Adipocyte (in vitro differentiated cells): ENCODE measurements at regions not wholly inside any gene's neighbourhood (a gene's known extent, or its start where the extent isn't known, plus 50 kb on each side); places are given as distances from the start of the nearest gene placed in this dataset.
"Not testable (repeated sequence)": the region's sequence is repeated elsewhere in the genome, so short reads cannot be mapped to it uniquely, and the experiment has no call there.

Experiments
- DNase-seq: peaks from one replicate; pipeline ENCODE4 v3.0.0-alpha.2; 2015; ENCODE audit warnings: low read depth
- H3K27me3 ChIP-seq: replicated peaks from 2 replicates; pipeline ENCODE4 v1.7.0; 2013; ENCODE audit warnings: mild to moderate bottlenecking, low read length, moderate library complexity; ENCODE audit not compliant: control insufficient read depth, insufficient read depth
- H3K36me3 ChIP-seq: 2 replicates; pipeline ENCODE4 v1.7.0; 2013; ENCODE audit warnings: low read length, mild to moderate bottlenecking, moderate library complexity; ENCODE audit not compliant: control insufficient read depth, insufficient read depth, severe bottlenecking
- H3K4me1 ChIP-seq: 2 replicates; pipeline ENCODE4 v1.7.0; 2013; ENCODE audit warnings: mild to moderate bottlenecking, low read length, moderate library complexity; ENCODE audit not compliant: control insufficient read depth, insufficient read depth
- H3K4me3 ChIP-seq: 2 replicates; pipeline ENCODE4 v1.7.0; 2013; ENCODE audit warnings: mild to moderate bottlenecking, low read length, moderate library complexity
- H3K9ac ChIP-seq: 2 replicates; pipeline ENCODE4 v1.7.0; 2013; ENCODE audit warnings: mild to moderate bottlenecking, low read length, moderate library complexity
- H3K9me3 ChIP-seq: 2 replicates; pipeline ENCODE4 v1.7.0; 2013; ENCODE audit warnings: mild to moderate bottlenecking, low read length, moderate library complexity; ENCODE audit not compliant: control insufficient read depth

DNA sequence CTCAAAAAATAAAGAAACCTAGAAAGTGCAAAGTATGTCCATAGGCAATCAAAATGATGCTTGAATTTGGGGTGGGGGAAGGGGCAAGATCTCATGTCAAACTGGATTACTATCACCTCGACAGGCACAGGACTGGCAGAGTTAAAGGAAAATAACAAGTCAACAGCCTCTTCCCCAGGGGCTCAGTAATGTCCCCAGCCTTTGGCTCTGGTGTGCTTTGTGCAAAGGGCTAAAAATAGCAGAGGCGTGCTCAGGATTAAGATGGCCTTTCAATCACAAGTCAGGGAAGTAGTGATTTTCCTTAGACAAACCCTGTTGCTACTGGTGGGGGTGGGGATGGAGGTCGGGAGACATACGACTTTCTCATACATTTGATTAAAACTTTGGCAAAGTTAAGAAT, 63.5 kb upstream of the OLIG2 start:
- H3K27me3 ChIP-seq, result peaks cover 81% of the 10 kb centered on the region
- H3K4me3 ChIP-seq, result no peak overlapping the region
- no peaks in the 10 kb centered on the region for H3K9me3 ChIP-seq
- H3K36me3 ChIP-seq, result no peaks in the 10 kb centered on the region
- no peak overlapping the region for H3K9ac ChIP-seq
- H3K4me1 ChIP-seq, result no peaks in the 10 kb centered on the region
- DNase-seq, result no peak

DNA sequence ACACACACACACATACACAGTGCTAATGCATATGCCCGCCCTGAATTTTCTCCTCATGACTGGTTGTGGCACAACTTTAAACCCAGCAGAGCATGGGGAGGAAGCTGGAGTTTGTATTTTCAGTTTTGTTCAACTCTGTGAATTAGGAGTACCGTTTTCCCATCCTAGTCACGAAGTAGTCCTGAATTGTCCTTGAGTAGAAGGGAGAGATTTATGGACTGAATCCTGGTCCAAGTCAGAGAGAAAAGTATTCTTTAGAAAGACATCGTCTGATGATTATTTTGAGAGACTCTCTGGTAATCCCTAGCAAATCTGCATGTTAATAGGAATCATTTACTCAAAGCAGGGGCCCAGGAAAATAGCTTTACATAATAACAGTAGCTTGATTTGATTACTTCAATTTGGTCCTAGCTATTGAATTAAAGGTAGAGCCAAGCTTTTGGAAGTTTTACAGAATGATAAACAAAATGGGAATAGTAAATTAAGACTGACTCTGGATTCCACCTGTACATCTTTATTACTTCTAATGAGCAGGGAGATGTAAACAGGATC, 60.5 kb upstream of the OLIG2 start:
- DNase-seq, result no peak
- Histone ChIP-seq H3K9ac (no peak overlapping the region), H3K36me3 (no peaks in the 10 kb centered on the region), H3K9me3 (no peaks in the 10 kb centered on the region), H3K27me3 (peaks cover 55% of the 10 kb centered on the region), H3K4me1 (no peaks in the 10 kb centered on the region), H3K4me3 (no peak overlapping the region)

DNA sequence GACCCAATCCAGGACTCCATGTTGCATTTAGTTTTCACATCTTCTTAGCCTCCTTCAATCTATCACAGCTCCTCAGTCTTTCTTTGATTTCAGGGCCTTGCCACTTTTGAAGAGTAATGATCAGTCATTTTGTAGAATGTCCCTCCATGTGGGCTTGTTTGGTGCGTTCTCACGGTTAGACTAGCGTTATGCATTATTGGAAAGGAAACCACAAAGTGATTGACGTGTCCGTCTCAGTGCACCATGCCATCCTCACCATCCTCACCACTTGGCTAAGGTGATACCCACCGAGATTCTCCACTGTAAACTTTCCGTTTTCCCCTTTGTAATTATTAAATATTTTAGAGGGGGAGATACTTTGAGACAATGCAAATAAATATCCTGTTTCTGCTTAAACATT, 59.6 kb upstream of the OLIG2 start:
- H3K36me3 ChIP-seq, result no peaks in the 10 kb centered on the region
- H3K27me3 ChIP-seq, result peaks cover 46% of the 10 kb centered on the region
- DNase-seq, result no peak
- no peaks in the 10 kb centered on the region for H3K4me1 ChIP-seq
- no peak overlapping the region for H3K9ac ChIP-seq
- no peak overlapping the region for H3K4me3 ChIP-seq
- H3K9me3 ChIP-seq, result no peaks in the 10 kb centered on the region

DNA sequence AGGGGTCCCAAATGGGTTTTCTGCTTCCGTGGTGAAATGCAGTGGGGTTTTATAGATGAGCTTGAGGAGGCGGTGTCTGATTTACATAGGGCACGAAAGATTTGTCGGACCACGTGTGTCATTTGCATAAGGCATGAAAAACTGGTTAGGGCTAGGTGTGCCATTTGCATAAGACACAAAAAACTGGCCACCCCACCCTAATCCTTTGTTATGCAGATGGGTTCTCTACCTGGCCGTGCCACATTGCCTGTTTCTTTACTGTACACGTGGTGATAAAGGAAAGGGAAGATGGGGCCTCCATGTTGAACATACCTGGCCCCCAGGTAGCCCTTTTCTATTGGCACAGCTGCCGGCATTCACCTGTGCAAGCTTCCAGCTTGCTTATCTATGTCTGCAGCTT, 57.6 kb upstream of the OLIG2 start:
- H3K9ac ChIP-seq, H3K36me3 ChIP-seq, H3K4me3 ChIP-seq, H3K9me3 ChIP-seq, DNase-seq, H3K4me1 ChIP-seq: not testable (repeated sequence)
- H3K27me3 ChIP-seq, result peaks cover 29% of the 10 kb centered on the region

DNA sequence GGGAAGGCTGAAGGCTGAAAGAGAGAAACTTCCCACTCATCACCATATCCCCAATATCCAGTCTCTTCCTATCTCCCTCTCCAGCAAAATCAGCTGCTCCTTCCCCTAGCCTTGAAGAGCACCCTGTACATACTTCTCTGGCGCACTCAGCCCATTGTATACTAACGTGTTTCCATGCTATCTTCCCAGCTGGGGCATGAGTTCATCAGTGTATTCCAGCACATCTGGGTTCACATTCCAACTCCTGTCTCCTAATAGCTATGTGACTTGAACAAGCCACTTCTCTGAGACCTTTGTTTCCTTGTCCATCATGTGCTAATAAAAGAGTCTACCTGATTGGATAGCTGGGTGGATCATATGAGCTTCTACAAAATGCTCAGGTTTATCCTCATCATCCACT, 51.1 kb upstream of the OLIG2 start:
- no peak overlapping the region for H3K9ac ChIP-seq
- H3K4me1 ChIP-seq, result no peaks in the 10 kb centered on the region
- no peaks in the 10 kb centered on the region for H3K36me3 ChIP-seq
- peaks cover 52% of the 10 kb centered on the region for H3K27me3 ChIP-seq
- DNase-seq, result no peak
- H3K4me3 ChIP-seq, result no peak overlapping the region
- no peaks in the 10 kb centered on the region for H3K9me3 ChIP-seq

DNA sequence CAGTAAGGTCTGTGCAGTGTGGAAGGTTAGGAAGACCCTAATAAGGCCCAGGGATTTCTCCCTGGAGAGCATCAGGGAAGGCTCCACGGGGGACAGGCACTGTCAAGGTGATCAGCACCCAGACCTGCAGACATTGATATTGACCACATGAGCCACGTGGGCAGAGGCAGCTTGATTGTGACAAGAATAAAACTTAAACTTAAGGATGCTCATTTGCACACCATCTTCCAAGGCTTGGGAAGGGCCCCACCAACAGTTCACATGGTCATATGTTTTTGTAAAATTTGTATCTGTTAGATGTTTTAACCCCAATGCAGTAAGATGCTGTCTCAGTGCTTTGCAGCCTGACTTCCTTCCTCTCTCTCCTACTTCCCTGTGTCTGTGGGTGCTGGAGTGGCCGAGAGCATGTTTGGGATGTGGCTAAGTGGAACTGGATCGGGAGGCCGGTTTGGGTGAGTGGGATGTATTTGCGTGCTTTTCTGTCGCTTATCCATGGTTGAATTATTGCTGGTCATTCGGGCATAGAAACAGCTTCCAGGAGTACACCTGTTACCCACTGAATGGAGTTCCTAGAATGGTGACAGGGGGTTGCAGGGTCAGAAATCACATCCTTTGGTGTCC, 49.8 kb upstream of the OLIG2 start:
- H3K4me1 ChIP-seq, result no peaks in the 10 kb centered on the region
- no peaks in the 10 kb centered on the region for H3K36me3 ChIP-seq
- DNase-seq, result no peak
- no peak overlapping the region for H3K9ac ChIP-seq
- H3K9me3 ChIP-seq, result no peaks in the 10 kb centered on the region
- H3K4me3 ChIP-seq, result no peak overlapping the region
- H3K27me3 ChIP-seq, result peaks cover 64% of the 10 kb centered on the region
